ENCODE measurements at regions not wholly inside any gene's neighbourhood (a gene's known extent, or its start where the extent isn't known, plus 50 kb on each side); places are given as distances from the start of the nearest gene placed in this dataset.

- no peak for DNase-seq (ENCODE audit: low read depth)
Observed at GRCh38 chr1:192524223-192524622, 51.4 kb upstream of the RGS1 start.
